Lung (tissue), 11 donors: ENCODE measurements at regions not wholly inside any gene's neighbourhood (a gene's known extent, or its start where the extent isn't known, plus 50 kb on each side); places are given as distances from the start of the nearest gene placed in this dataset.

ENCODE experiments used
- ATAC-seq: fragments of 200-7000 bp; cut with Tn5 transposase; one replicate; pipeline ENCODE4 v1.9.1; 2020; ENCODE audit warnings: moderate number of reproducible peaks; ENCODE audit not compliant: insufficient read depth, low FRiP score
- DNase-seq, 3 donors: peaks; one replicate each; pipeline ENCODE4 v3.0.0-alpha.2; 2013 to 2017
- H3K27ac ChIP-seq, 2 donors: one replicate each; pipeline ENCODE4 v1.5.1; 2013; ENCODE audit warnings: mild to moderate bottlenecking in 2 of 2, moderate library complexity in 2 of 2, control low read depth in 1 of 2, inconsistent platforms in 1 of 2, low read depth in 1 of 2, low read length in 1 of 2
- H3K27me3 ChIP-seq, 3 donors: one replicate each; pipeline ENCODE4 v1.5.1; 2013; ENCODE audit warnings: low read length in 2 of 3; ENCODE audit not compliant: control insufficient read depth in 3 of 3, insufficient read depth in 3 of 3
- H3K36me3 ChIP-seq, 4 donors: one replicate each; pipeline ENCODE4 v1.5.1; 2013; ENCODE audit warnings: low read length in 4 of 4, mild to moderate bottlenecking in 1 of 4, moderate library complexity in 1 of 4; ENCODE audit not compliant: control insufficient read depth in 4 of 4, insufficient read depth in 4 of 4
- H3K4me1 ChIP-seq, 5 donors: one replicate each; pipeline ENCODE4 v1.5.1; 2013; ENCODE audit warnings: low read length in 5 of 5, mild to moderate bottlenecking in 2 of 5, moderate library complexity in 1 of 5; ENCODE audit not compliant: control insufficient read depth in 5 of 5, insufficient read depth in 5 of 5
- H3K4me3 ChIP-seq: one replicate; pipeline ENCODE4 v1.5.1; 2013; ENCODE audit warnings: mild to moderate bottlenecking, control low read depth, moderate library complexity
- H3K9ac ChIP-seq, 2 donors: one replicate each; pipeline ENCODE4 v1.5.1; 2013; ENCODE audit warnings: low read length in 2 of 2, control low read depth in 1 of 2; ENCODE audit not compliant: insufficient read depth in 1 of 2
- H3K9me3 ChIP-seq, 4 donors: one replicate each; pipeline ENCODE4 v1.5.1; 2013; ENCODE audit warnings: low read length in 3 of 4, mild to moderate bottlenecking in 1 of 4, moderate library complexity in 1 of 4; ENCODE audit not compliant: control insufficient read depth in 4 of 4, insufficient read depth in 3 of 4
- CTCF ChIP-seq: IDR thresholded peaks from 2 replicates; pipeline ENCODE4 v1.5.1; 2012; ENCODE audit warnings: mild to moderate bottlenecking; ENCODE audit errors: control extremely low read depth, extremely low read depth
- WGBS, 2 donors: extraction: QIAGEN DNeasy Blood & Tissue Kit; methylation state at CpG; one replicate each; pipeline ENCODE4 v1.1.7; 2013; 5-methylcytosine and 5-hydroxymethylcytosine counted together
- donor health status: control.
- donor health status: control.
- donor health status: Bipolar disorder and iron deficiency.
- donor health status: healthy.
- donor health status: DM: yes; HTN: yes; CAD: no.

GRCh38 chr2:237235383-237236095 lies 149.8 kb downstream of the COPS8 start:
- H3K9me3 ChIP-seq: peaks cover 0 to 9% (median 1%) of the 10 kb centered on the region in 4 donors
- no peaks in the 10 kb centered on the region for H3K36me3 ChIP-seq
- H3K9ac ChIP-seq: peak overlapping the region in 1 of 2 donors; percentile 44
- TF ChIP-seq CTCF: no peak
- peak; percentile 43 for ATAC-seq
- peaks cover 0 to 20% (median 8%) of the 10 kb centered on the region in 5 donors for H3K4me1 ChIP-seq
- 67 to 80% methylated on average over 6 of the region's 6 CpGs for WGBS, 2 donors
- peak; percentile 80 to 95 (median 93) for DNase-seq
- H3K27me3 ChIP-seq: no peaks in the 10 kb centered on the region
- H3K4me3 ChIP-seq: no peak overlapping the region
- peak overlapping the region; percentile 50 to 85 for H3K27ac ChIP-seq

GRCh38 chr2:237236188-237236587 lies 150.5 kb downstream of the COPS8 start:
- no peak for DNase-seq
- no peak for TF ChIP-seq CTCF
- no peak overlapping the region for H3K9ac ChIP-seq
- no peak overlapping the region for H3K27ac ChIP-seq
- 80 to 91% methylated on average over 2 of the region's 2 CpGs for WGBS, 2 donors
- H3K4me1 ChIP-seq: peaks cover 0 to 20% (median 8%) of the 10 kb centered on the region in 5 donors
- ATAC-seq: no peak
- no peaks in the 10 kb centered on the region for H3K36me3 ChIP-seq
- no peaks in the 10 kb centered on the region for H3K27me3 ChIP-seq
- H3K9me3 ChIP-seq: peaks cover 0 to 6% (median 1%) of the 10 kb centered on the region in 4 donors
- H3K4me3 ChIP-seq: no peak overlapping the region

GRCh38 chr2:237238249-237238648 lies 152.6 kb downstream of the COPS8 start:
- TF ChIP-seq CTCF: no peak
- 61 to 66% methylated on average over 3 of the region's 3 CpGs for WGBS, 2 donors

More at GRCh38 chr2:237238249-237238648, 152.6 kb downstream of the COPS8 start:
- Histone ChIP-seq H3K36me3 (no peaks in the 10 kb centered on the region), H3K4me3 (no peak overlapping the region), H3K4me1 (peaks cover 0 to 20% (median 8%) of the 10 kb centered on the region in 5 donors), H3K27me3 (no peaks in the 10 kb centered on the region), H3K27ac (no peak overlapping the region), H3K9ac (no peak overlapping the region), H3K9me3 (peaks cover 0 to 18% (median 6%) of the 10 kb centered on the region in 4 donors)
- ATAC-seq (no peak), DNase-seq (no peak)
